ENCODE measurements at regions not wholly inside any gene's neighbourhood (a gene's known extent, or its start where the extent isn't known, plus 50 kb on each side); places are given as distances from the start of the nearest gene placed in this dataset.

- no peaks in the 10 kb centered on the region for H3K4me1 Mint-ChIP-seq
- H3K4me3 Mint-ChIP-seq, result no peak overlapping the region
- no peak overlapping the region for H3K27ac Mint-ChIP-seq
- H3K9me3 Mint-ChIP-seq, result peaks cover 3% of the 10 kb centered on the region
- no peaks in the 10 kb centered on the region for H3K36me3 Mint-ChIP-seq (ENCODE audit: low read depth)
- peaks cover 33% of the 10 kb centered on the region for H3K27me3 Mint-ChIP-seq (ENCODE audit: low read depth)
- no peak for TF ChIP-seq CTCF (IDR thresholded peaks at IDR 0.05; ENCODE audit: unreplicated experiment in 3 of 3)
These were observed 360.0 kb downstream of the NPHP4 start for GRCh38 chr1:5632224-5632623.

GRCh38 chr1:5628416-5628815, 363.8 kb downstream of the NPHP4 start:
- Mint-ChIP-seq H3K27me3 (ENCODE audit: low read depth) (peaks cover 30% of the 10 kb centered on the region), H3K4me1 (no peaks in the 10 kb centered on the region), H3K9me3 (no peaks in the 10 kb centered on the region), H3K36me3 (ENCODE audit: low read depth) (no peaks in the 10 kb centered on the region), H3K27ac (no peak overlapping the region), H3K4me3 (no peak overlapping the region)
- TF ChIP-seq CTCF (IDR thresholded peaks at IDR 0.05; ENCODE audit: unreplicated experiment in 3 of 3), result no peak

- TF ChIP-seq CTCF (IDR thresholded peaks at IDR 0.05; ENCODE audit: unreplicated experiment in 3 of 3), result no peak
- no peak overlapping the region for H3K4me3 Mint-ChIP-seq
- no peaks in the 10 kb centered on the region for H3K36me3 Mint-ChIP-seq (ENCODE audit: low read depth)
- peaks cover 17% of the 10 kb centered on the region for H3K27me3 Mint-ChIP-seq (ENCODE audit: low read depth)
- H3K4me1 Mint-ChIP-seq, result peaks cover 5% of the 10 kb centered on the region
- no peak overlapping the region for H3K27ac Mint-ChIP-seq
- H3K9me3 Mint-ChIP-seq, result no peaks in the 10 kb centered on the region
These were observed 368.8 kb downstream of the NPHP4 start for GRCh38 chr1:5623399-5623798.

DNA sequence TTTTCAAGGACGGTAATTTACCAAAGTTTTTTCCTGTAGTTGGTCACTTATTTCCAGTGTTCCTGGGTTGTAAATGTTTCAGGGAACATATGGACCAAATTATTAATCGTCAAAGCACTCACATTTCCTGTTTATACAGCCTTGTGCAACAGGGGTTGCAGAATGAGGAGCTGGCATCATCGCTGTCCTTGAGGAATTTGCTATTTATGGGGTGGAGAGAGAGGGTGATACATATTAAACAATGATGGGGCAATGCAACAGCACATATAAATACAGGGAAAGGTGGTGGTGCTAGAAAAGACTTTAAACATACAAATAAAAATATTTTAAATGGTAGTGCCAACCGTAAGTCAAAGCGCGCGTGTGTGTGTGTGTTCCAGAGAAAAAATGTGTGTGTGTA, 369.8 kb downstream of the NPHP4 start:
- H3K27me3 Mint-ChIP-seq (ENCODE audit: low read depth), result peaks cover 21% of the 10 kb centered on the region
- no peak for TF ChIP-seq CTCF (IDR thresholded peaks at IDR 0.05; ENCODE audit: unreplicated experiment in 3 of 3)

GRCh38 chr1:5621692-5622091, 370.5 kb downstream of the NPHP4 start:
- no peak for TF ChIP-seq CTCF (IDR thresholded peaks at IDR 0.05; ENCODE audit: unreplicated experiment in 3 of 3)
- Mint-ChIP-seq H3K36me3 (ENCODE audit: low read depth) (no peaks in the 10 kb centered on the region), H3K4me1 (peaks cover 19% of the 10 kb centered on the region), H3K9me3 (no peaks in the 10 kb centered on the region), H3K27ac (no peak overlapping the region), H3K27me3 (ENCODE audit: low read depth) (peaks cover 27% of the 10 kb centered on the region), H3K4me3 (no peak overlapping the region)

More for the DNA sequence above, 369.8 kb downstream of the NPHP4 start:
- Mint-ChIP-seq H3K4me3 (no peak overlapping the region), H3K4me1 (peaks cover 11% of the 10 kb centered on the region), H3K9me3 (no peaks in the 10 kb centered on the region), H3K36me3 (ENCODE audit: low read depth) (no peaks in the 10 kb centered on the region), H3K27ac (no peak overlapping the region)

- Mint-ChIP-seq H3K4me1 (peaks cover 24% of the 10 kb centered on the region), H3K27me3 (ENCODE audit: low read depth) (peaks cover 30% of the 10 kb centered on the region), H3K36me3 (ENCODE audit: low read depth) (no peaks in the 10 kb centered on the region), H3K4me3 (no peak overlapping the region), H3K27ac (no peak overlapping the region), H3K9me3 (no peaks in the 10 kb centered on the region)
- peak; percentile 72 to 75 (median 75) for TF ChIP-seq CTCF (IDR thresholded peaks at IDR 0.05; ENCODE audit: unreplicated experiment in 3 of 3)
These were observed 371.2 kb downstream of the NPHP4 start for GRCh38 chr1:5620997-5621396.
